B cell (primary cell): ENCODE measurements at regions not wholly inside any gene's neighbourhood (a gene's known extent, or its start where the extent isn't known, plus 50 kb on each side); places are given as distances from the start of the nearest gene placed in this dataset.

Experiments
- EZH2 ChIP-seq: IDR thresholded peaks from 2 replicates; pipeline ENCODE4 v1.6.1; 2012; ENCODE audit warnings: borderline replicate concordance, low read depth, mild to moderate bottlenecking, moderate library complexity, low read length; ENCODE audit not compliant: insufficient read depth, poor library complexity, severe bottlenecking
- TF ChIP-seq, protein P1 (sequence below): fragments of 200-600 bp; IDR thresholded peaks from one replicate; pipeline ENCODE4 v1.8.0; 2022; ENCODE audit warnings: antibody characterized with exemption, mild to moderate bottlenecking

DNA sequence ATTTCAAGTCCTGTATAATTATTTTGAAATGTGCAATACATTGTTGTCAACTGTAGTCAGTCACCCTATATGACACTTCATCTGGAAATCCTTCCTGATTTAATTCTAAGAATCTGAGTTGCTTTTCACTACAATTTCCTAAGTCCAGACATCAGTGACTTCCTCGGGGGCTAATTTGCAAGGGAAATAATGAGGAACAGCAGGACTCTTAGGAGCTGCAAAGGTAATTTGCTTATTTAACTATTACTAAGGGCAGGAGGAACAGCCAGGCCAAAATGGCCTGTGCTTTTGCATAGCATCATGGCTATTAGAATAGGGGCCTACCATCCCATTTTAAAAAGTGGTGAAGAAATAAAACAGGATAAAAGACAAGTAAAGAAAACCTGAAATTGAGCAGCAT lies 178.8 kb downstream of the MC4R start:
- TF ChIP-seq, protein P1, sequence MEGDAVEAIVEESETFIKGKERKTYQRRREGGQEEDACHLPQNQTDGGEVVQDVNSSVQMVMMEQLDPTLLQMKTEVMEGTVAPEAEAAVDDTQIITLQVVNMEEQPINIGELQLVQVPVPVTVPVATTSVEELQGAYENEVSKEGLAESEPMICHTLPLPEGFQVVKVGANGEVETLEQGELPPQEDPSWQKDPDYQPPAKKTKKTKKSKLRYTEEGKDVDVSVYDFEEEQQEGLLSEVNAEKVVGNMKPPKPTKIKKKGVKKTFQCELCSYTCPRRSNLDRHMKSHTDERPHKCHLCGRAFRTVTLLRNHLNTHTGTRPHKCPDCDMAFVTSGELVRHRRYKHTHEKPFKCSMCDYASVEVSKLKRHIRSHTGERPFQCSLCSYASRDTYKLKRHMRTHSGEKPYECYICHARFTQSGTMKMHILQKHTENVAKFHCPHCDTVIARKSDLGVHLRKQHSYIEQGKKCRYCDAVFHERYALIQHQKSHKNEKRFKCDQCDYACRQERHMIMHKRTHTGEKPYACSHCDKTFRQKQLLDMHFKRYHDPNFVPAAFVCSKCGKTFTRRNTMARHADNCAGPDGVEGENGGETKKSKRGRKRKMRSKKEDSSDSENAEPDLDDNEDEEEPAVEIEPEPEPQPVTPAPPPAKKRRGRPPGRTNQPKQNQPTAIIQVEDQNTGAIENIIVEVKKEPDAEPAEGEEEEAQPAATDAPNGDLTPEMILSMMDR, result no peak
- no peak for TF ChIP-seq EZH2
